H1 (cell line): ENCODE measurements at regions not wholly inside any gene's neighbourhood (a gene's known extent, or its start where the extent isn't known, plus 50 kb on each side); places are given as distances from the start of the nearest gene placed in this dataset.

ENCODE experiments used
- CTCF ChIA-PET: fragments of 300-600 bp; sonication (Branson Sonifier 250); formaldehyde crosslinking; loops from one replicate; lab custom pipeline; 2021; ENCODE audit not compliant: partially characterized antibody; lab: Charles Lee
- POLR2A ChIA-PET: fragments of 300-600 bp; sonication (Branson Sonifier 250); formaldehyde crosslinking; loops from one replicate; lab custom pipeline; 2021; ENCODE audit warnings: inconsistent platforms; ENCODE audit not compliant: partially characterized antibody; lab: Charles Lee
- DNase-seq, 2 experiments: peaks; one replicate each; pipeline versions ENCODE4 v3.0.0 to v3.0.0-alpha.2; 2010 to 2022; ENCODE audit warnings: low spot score in 2 of 2, low read depth in 1 of 2, mixed read lengths in 1 of 2
- FAIRE-seq: peaks from 2 replicates; lab custom pipeline; 2011; peaks lifted over from hg19 to GRCh38; lab: Jason Lieb, UNC
- H2AFZ ChIP-seq: 2 replicates; pipeline ENCODE4 v1.8.1; 2012; ENCODE audit warnings: low read length, inconsistent platforms
- H2AK5ac ChIP-seq: 2 replicates; pipeline ENCODE4 v1.6.1; 2013; ENCODE audit warnings: low read depth, low read length
- H2BK120ac ChIP-seq: replicated peaks from 2 replicates; pipeline ENCODE3; 2013; ENCODE audit warnings: low read depth, low read length, inconsistent platforms
- H2BK12ac ChIP-seq: 2 replicates; pipeline ENCODE4 v1.6.1; 2013; ENCODE audit warnings: low read depth, low read length
- H2BK15ac ChIP-seq: 2 replicates; pipeline ENCODE4 v1.6.1; 2013; ENCODE audit warnings: low read length
- H2BK20ac ChIP-seq: 2 replicates; pipeline ENCODE4 v1.6.1; 2013; ENCODE audit warnings: low read length
- H2BK5ac ChIP-seq: 2 replicates; pipeline ENCODE4 v1.6.1; 2013; ENCODE audit warnings: low read depth, low read length
- H3K14ac ChIP-seq: 2 replicates; pipeline ENCODE4 v1.6.1; 2013; ENCODE audit warnings: inconsistent platforms; ENCODE audit not compliant: insufficient read length
- H3K18ac ChIP-seq: 2 replicates; pipeline ENCODE4 v1.6.1; 2013; ENCODE audit warnings: low read length; ENCODE audit errors: extremely low read depth
- H3K23ac ChIP-seq: 2 replicates; pipeline ENCODE4 v1.6.1; 2013; ENCODE audit warnings: inconsistent platforms; ENCODE audit not compliant: insufficient read length
- H3K23me2 ChIP-seq: 2 replicates; pipeline ENCODE4 v1.6.1; 2013; ENCODE audit warnings: low read depth, low read length
- H3K27ac ChIP-seq: 2 replicates; pipeline ENCODE4 v1.6.1; 2011; ENCODE audit warnings: low read depth, low read length, inconsistent platforms
- H3K27me3 ChIP-seq, 4 experiments: replicated peaks in 1 of 4; 1 replicate in 1 of 4; 2 replicates in 3 of 4; pipeline versions ENCODE4 v1.6.1 to v1.8.1; 2011 to 2013; ENCODE audit warnings: low read length in 3 of 4, mild to moderate bottlenecking in 3 of 4, inconsistent platforms in 2 of 4, mixed read lengths in 2 of 4, moderate library complexity in 1 of 4; ENCODE audit not compliant: control insufficient read depth in 3 of 4, insufficient read depth in 3 of 4; ENCODE audit errors: extremely low read depth in 1 of 4
- H3K36me3 ChIP-seq, 4 experiments: 2 replicates each; pipeline versions ENCODE4 v1.6.1 to v1.8.1; 2011 to 2013; ENCODE audit warnings: mild to moderate bottlenecking in 4 of 4, low read length in 3 of 4, moderate library complexity in 2 of 4, control low read depth in 1 of 4, inconsistent platforms in 1 of 4; ENCODE audit not compliant: insufficient read depth in 4 of 4, control insufficient read depth in 2 of 4
- H3K4ac ChIP-seq: replicated peaks from 2 replicates; pipeline ENCODE3; 2013; ENCODE audit warnings: low read length, low read depth, mixed read lengths, inconsistent platforms; ENCODE audit not compliant: insufficient read length
- H3K4me1 ChIP-seq, 4 experiments: replicated peaks in 1 of 4; 1 replicate in 1 of 4; 2 replicates in 3 of 4; pipeline versions ENCODE4 v1.6.1 to v1.8.1; 2011 to 2013; ENCODE audit warnings: low read length in 3 of 4, inconsistent platforms in 2 of 4, mixed read lengths in 1 of 4; ENCODE audit not compliant: insufficient read depth in 4 of 4, control insufficient read depth in 3 of 4
- H3K4me2 ChIP-seq, 2 experiments: 2 replicates each; pipeline versions ENCODE4 v1.6.1 to v1.8.1; 2011 to 2013; ENCODE audit warnings: low read depth in 2 of 2, low read length in 2 of 2, control low read depth in 1 of 2, inconsistent platforms in 1 of 2, mild to moderate bottlenecking in 1 of 2; ENCODE audit not compliant: insufficient read depth in 1 of 2
- H3K4me3 ChIP-seq, 4 experiments: fragments of 200-600, 300-600 bp in 1 of 4; sonication (generic), shearing (Covaris generic), sonication (Bioruptor Twin) in 1 of 4; 2 replicates each; pipeline versions ENCODE4 v1.5.1 to v1.8.1; 2011 to 2016; ENCODE audit warnings: low read length in 4 of 4, low read depth in 3 of 4, control low read depth in 2 of 4, inconsistent platforms in 2 of 4, mild to moderate bottlenecking in 2 of 4, mixed read lengths in 1 of 4, moderate library complexity in 1 of 4; ENCODE audit not compliant: insufficient read depth in 2 of 4; ENCODE audit errors: extremely low read depth in 1 of 4
- H3K56ac ChIP-seq: replicated peaks from 2 replicates; pipeline ENCODE3; 2013; ENCODE audit warnings: low read depth, mild to moderate bottlenecking, mixed read lengths, low read length, inconsistent platforms; ENCODE audit not compliant: insufficient read length
- H3K79me1 ChIP-seq: 2 replicates; pipeline ENCODE4 v1.6.1; 2013; ENCODE audit warnings: low read depth, low read length, control low read depth
- H3K79me2 ChIP-seq, 2 experiments: 2 replicates each; pipeline versions ENCODE4 v1.6.1 to v1.8.1; 2012 to 2013; ENCODE audit warnings: low read length in 2 of 2, mild to moderate bottlenecking in 2 of 2, inconsistent platforms in 1 of 2; ENCODE audit not compliant: insufficient read depth in 2 of 2, control insufficient read depth in 1 of 2
- H3K9ac ChIP-seq, 4 experiments: replicated peaks in 1 of 4; 1 replicate in 1 of 4; 2 replicates in 3 of 4; pipeline versions ENCODE4 v1.6.1 to v1.8.1; 2011 to 2013; ENCODE audit warnings: low read depth in 3 of 4, low read length in 3 of 4, control low read depth in 2 of 4, mild to moderate bottlenecking in 2 of 4, moderate library complexity in 2 of 4, inconsistent platforms in 1 of 4; ENCODE audit errors: extremely low read depth in 1 of 4
- H3K9me3 ChIP-seq, 2 experiments: 2 replicates each; pipeline versions ENCODE4 v1.6.1 to v1.8.1; 2012 to 2013; ENCODE audit warnings: mild to moderate bottlenecking in 2 of 2, moderate library complexity in 2 of 2, control low read depth in 1 of 2, inconsistent platforms in 1 of 2, low read depth in 1 of 2, low read length in 1 of 2, mixed read lengths in 1 of 2; ENCODE audit not compliant: insufficient read depth in 2 of 2
- H4K20me1 ChIP-seq, 2 experiments: replicated peaks in 1 of 2; 2 replicates each; pipeline versions ENCODE3 to v1.8.1; 2011 to 2013; ENCODE audit warnings: inconsistent platforms in 2 of 2, low read length in 2 of 2, mild to moderate bottlenecking in 1 of 2; ENCODE audit not compliant: insufficient read depth in 2 of 2, control insufficient read depth in 1 of 2
- H4K5ac ChIP-seq: 2 replicates; pipeline ENCODE4 v1.6.1; 2013; ENCODE audit warnings: low read length, low read depth, mixed read lengths, inconsistent platforms; ENCODE audit not compliant: insufficient read length
- H4K8ac ChIP-seq: 2 replicates; pipeline ENCODE4 v1.8.0; 2013; ENCODE audit warnings: mild to moderate bottlenecking, moderate library complexity, low read length, inconsistent platforms; ENCODE audit not compliant: insufficient read depth; ENCODE audit errors: extremely low read depth
- H4K91ac ChIP-seq: replicated peaks from 2 replicates; pipeline ENCODE3; 2013; ENCODE audit warnings: low read length, mixed read lengths, inconsistent platforms; ENCODE audit not compliant: insufficient read length
- WGBS, 2 experiments: shearing (Covaris generic) in 1 of 2; methylation state at CpG; one replicate each; pipeline versions ENCODE4 v1.1.6 to v1.1.7; 2013 to 2015; ENCODE audit warnings: low lambda C conversion rate in 2 of 2, mixed read lengths in 2 of 2, inconsistent platforms in 1 of 2, low coverage in 1 of 2, missing lambda C conversion rate in 1 of 2; ENCODE audit not compliant: insufficient replicate concordance in 2 of 2, insufficient coverage in 1 of 2, insufficient read length in 1 of 2; ENCODE audit errors: extremely low coverage in 1 of 2, missing lambda C conversion rate in 1 of 2; 5-methylcytosine and 5-hydroxymethylcytosine counted together

DNA sequence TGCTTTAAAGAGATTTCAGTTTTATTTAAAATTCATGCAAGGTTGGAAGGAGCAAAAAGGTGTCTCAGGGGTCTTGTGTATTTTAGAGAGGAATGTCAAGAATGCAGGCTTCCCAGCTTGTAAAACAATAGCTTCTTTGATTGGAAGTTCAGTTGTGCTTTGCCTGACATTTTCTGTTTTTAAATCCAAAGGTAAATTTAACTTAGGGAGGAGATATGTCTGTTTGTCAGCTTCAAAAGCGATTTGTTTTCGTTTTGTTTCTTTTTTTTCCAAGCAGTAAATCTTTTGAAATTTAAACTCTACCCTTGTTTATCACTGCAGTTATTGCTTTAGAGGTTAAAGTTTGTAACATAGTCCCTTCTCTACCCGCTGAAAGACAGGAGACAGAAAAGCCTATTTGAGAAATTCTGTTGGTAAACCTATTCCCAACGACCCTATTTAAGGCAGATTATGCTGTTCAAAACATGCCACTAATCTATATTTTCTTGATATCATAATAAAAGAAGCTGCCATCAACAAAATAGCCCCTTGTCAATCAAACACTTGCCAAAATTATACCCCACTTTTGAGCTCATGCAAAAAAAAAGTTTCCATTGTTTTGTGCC lies 639.6 kb downstream of the IRS1 start:
- Histone ChIP-seq H3K4me2 (peak overlapping the region in 1 of 2 experiments; percentile 54; a peak in 2 of 4 replicates), H4K91ac (no peak overlapping the region), H3K79me1 (no peaks in the 10 kb centered on the region), H3K36me3 (no peaks in the 10 kb centered on the region), H4K20me1 (no peaks in the 10 kb centered on the region), H4K8ac (no peak overlapping the region), H3K4me1 (peaks cover 0 to 10% (median 0%) of the 10 kb centered on the region in 4 experiments; a peak in 1 of 7 replicates), H3K4me3 (peak overlapping the region in 1 of 4 experiments; percentile 44; a peak in 2 of 8 replicates), H2BK12ac (no peak overlapping the region), H2BK120ac (no peak overlapping the region), H2AK5ac (no peak overlapping the region), H3K4ac (no peak overlapping the region), H3K14ac (no peak overlapping the region), H3K79me2 (no peaks in the 10 kb centered on the region), H4K5ac (no peak overlapping the region), H3K18ac (no peak overlapping the region), H3K23me2 (no peaks in the 10 kb centered on the region), H3K27me3 (no peaks in the 10 kb centered on the region), H2BK20ac (no peak overlapping the region), H3K9ac (peak overlapping the region in 1 of 4 experiments; percentile 13; a peak in 1 of 7 replicates), H3K9me3 (no peaks in the 10 kb centered on the region), H2AFZ (no peak overlapping the region), H2BK15ac (no peak overlapping the region), H3K56ac (no peak overlapping the region), H3K27ac (no peak overlapping the region; the same call in 1 of the 2 replicates), H3K23ac (no peak overlapping the region), H2BK5ac (no peak overlapping the region)
- DNase-seq (peak in 1 of 2 experiments; percentile 2), FAIRE-seq (peak; percentile 91)
- POLR2A ChIA-PET = no interaction called here
- WGBS, 2 experiments = 2% methylated on average over 4 of the region's 4 CpGs; no CpG with 5 or more reads in 1 of the 2 experiments
- CTCF ChIA-PET = interaction anchor here (0.6 to 1.5 kb wide), 2 partner anchors 14 to 575 kb away, joined by 3 to 4 read pairs; no protein-coding TSS in a partner anchor
